Activated CD4-positive, alpha-beta T cell treated with anti-CD3 and anti-CD28 coated beads for 36 hours (primary cell): ENCODE measurements at regions not wholly inside any gene's neighbourhood (a gene's known extent, or its start where the extent isn't known, plus 50 kb on each side); places are given as distances from the start of the nearest gene placed in this dataset.

Experiments used
- ATAC-seq: fragments of 200-7000 bp; cut with Tn5 transposase; one replicate; pipeline ENCODE4 v1.10.0; 2021; ENCODE audit warnings: mild to moderate bottlenecking, moderate library complexity
- CTCF ChIA-PET: fragments of 350-600 bp; sonication (Branson Sonifier 250); formaldehyde crosslinking; loops from one replicate; lab custom pipeline; 2021; ENCODE audit warnings: antibody characterized with exemption; lab: Charles Lee
- POLR2A ChIA-PET: fragments of 350-600 bp; sonication (Branson Sonifier 250); formaldehyde crosslinking; loops from one replicate; lab custom pipeline; 2021; ENCODE audit warnings: antibody characterized with exemption, inconsistent platforms; lab: Charles Lee
- DNase-seq: peaks from one replicate; pipeline ENCODE4 v3.0.0-alpha.2; 2020
- H3K27ac Mint-ChIP-seq: one replicate; pipeline ENCODE4 v1.8.0; 2021; ENCODE audit warnings: mixed read lengths
- H3K27me3 Mint-ChIP-seq: one replicate; pipeline ENCODE4 v1.8.0; 2021; ENCODE audit warnings: mixed read lengths
- H3K36me3 Mint-ChIP-seq: one replicate; pipeline ENCODE4 v1.8.0; 2021; ENCODE audit warnings: low read depth, mixed read lengths
- H3K4me1 Mint-ChIP-seq: one replicate; pipeline ENCODE4 v1.8.0; 2021; ENCODE audit warnings: mixed read lengths
- H3K4me3 Mint-ChIP-seq: one replicate; pipeline ENCODE4 v1.8.0; 2021; ENCODE audit warnings: mild to moderate bottlenecking, moderate library complexity, mixed read lengths
- H3K9me3 Mint-ChIP-seq: one replicate; pipeline ENCODE4 v1.8.0; 2021; ENCODE audit warnings: low read depth, mixed read lengths
- intact Hi-C, 2 experiments: fragments of 100-400 bp; cut with DNase I in 1 of 2; cut with micrococcal nuclease in 1 of 2; formaldehyde crosslinking; loops; one replicate each; pipeline versions ENCODE4 v1.14.2 to v1.15.1; 2022 to 2024; cut with DNase I, micrococcal nuclease

DNA sequence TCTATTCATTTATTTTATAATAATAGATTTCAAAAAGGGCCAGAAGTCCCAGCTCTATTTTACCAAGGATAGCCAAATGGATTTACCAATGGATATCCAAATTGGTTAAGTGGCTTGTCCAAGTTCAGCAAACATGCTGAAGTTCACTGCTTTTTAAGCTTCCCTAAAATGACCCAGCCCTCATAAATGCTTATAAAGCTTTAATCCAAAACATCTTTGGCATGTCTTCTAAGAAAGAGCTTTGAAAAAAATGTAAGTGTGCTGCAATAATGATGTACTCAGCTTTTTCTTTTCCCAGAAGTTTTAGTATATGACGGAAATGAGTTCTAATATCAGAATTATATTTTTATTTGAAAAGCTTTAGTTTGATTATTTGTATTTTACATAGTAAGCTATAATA, 451.5 kb upstream of the ADAMTS5 start:
- H3K27ac Mint-ChIP-seq: no peak overlapping the region
- no peak for DNase-seq
- H3K9me3 Mint-ChIP-seq: peaks cover 8% of the 10 kb centered on the region
- no peaks in the 10 kb centered on the region for H3K27me3 Mint-ChIP-seq
- H3K4me1 Mint-ChIP-seq: no peaks in the 10 kb centered on the region
- H3K4me3 Mint-ChIP-seq: no peak overlapping the region
- CTCF ChIA-PET: interaction anchor here (0.7 kb wide), 1 partner anchor 734 kb away, joined by 3 read pairs; no protein-coding TSS in a partner anchor
- intact Hi-C loops: no loop called here
- POLR2A ChIA-PET: no interaction called here
- no peak for ATAC-seq
- no peaks in the 10 kb centered on the region for H3K36me3 Mint-ChIP-seq

- Mint-ChIP-seq H3K9me3 (peaks cover 12% of the 10 kb centered on the region), H3K27me3 (no peaks in the 10 kb centered on the region), H3K27ac (no peak overlapping the region), H3K36me3 (no peaks in the 10 kb centered on the region), H3K4me3 (no peak overlapping the region), H3K4me1 (no peaks in the 10 kb centered on the region)
- ATAC-seq (no peak), DNase-seq (no peak)
- ChIA-PET POLR2A (no interaction called here), CTCF (interaction anchor here (0.6 to 1.2 kb wide), 2 partner anchors 9 to 596 kb away, joined by 3 to 5 read pairs; no protein-coding TSS in a partner anchor)
- intact Hi-C loops: no loop called here
These were observed 445.6 kb upstream of the ADAMTS5 start for GRCh38 chr21:27412530-27412929.

DNA sequence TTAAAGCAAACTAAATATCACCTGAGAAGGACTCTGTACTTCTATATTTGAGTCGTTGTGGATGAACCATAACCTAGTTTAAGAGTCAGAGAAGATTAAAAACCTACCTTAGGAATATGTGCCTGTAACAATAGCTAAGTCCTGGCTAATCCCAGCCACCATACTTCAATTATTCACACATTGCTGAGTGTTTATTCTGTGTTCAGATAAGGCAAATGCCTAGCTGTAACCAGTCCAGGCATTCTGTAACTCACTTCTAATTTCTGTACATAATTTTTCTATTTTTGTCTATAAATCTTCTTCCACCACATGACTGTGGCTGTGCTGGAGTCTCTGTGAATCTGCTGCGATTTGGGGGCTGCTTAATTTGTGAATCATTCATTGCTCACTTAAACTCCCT, 441.9 kb upstream of the ADAMTS5 start:
- ChIA-PET CTCF (no interaction called here), POLR2A (no interaction called here)
- Mint-ChIP-seq H3K4me3 (no peak overlapping the region), H3K27ac (no peak overlapping the region), H3K9me3 (peaks cover 6% of the 10 kb centered on the region), H3K36me3 (no peaks in the 10 kb centered on the region), H3K27me3 (no peaks in the 10 kb centered on the region), H3K4me1 (no peaks in the 10 kb centered on the region)
- ATAC-seq: no peak
- intact Hi-C loops: no loop called here
- DNase-seq: no peak

GRCh38 chr21:27407271-27407670, 440.4 kb upstream of the ADAMTS5 start:
- ChIA-PET CTCF (no interaction called here), POLR2A (no interaction called here)
- no peak overlapping the region for H3K27ac Mint-ChIP-seq
- ATAC-seq (no peak), DNase-seq (no peak)
- peaks cover 6% of the 10 kb centered on the region for H3K9me3 Mint-ChIP-seq
- no peaks in the 10 kb centered on the region for H3K36me3 Mint-ChIP-seq
- H3K4me3 Mint-ChIP-seq: no peak overlapping the region
- no peaks in the 10 kb centered on the region for H3K4me1 Mint-ChIP-seq
- intact Hi-C loops: no loop called here
- H3K27me3 Mint-ChIP-seq: no peaks in the 10 kb centered on the region

DNA sequence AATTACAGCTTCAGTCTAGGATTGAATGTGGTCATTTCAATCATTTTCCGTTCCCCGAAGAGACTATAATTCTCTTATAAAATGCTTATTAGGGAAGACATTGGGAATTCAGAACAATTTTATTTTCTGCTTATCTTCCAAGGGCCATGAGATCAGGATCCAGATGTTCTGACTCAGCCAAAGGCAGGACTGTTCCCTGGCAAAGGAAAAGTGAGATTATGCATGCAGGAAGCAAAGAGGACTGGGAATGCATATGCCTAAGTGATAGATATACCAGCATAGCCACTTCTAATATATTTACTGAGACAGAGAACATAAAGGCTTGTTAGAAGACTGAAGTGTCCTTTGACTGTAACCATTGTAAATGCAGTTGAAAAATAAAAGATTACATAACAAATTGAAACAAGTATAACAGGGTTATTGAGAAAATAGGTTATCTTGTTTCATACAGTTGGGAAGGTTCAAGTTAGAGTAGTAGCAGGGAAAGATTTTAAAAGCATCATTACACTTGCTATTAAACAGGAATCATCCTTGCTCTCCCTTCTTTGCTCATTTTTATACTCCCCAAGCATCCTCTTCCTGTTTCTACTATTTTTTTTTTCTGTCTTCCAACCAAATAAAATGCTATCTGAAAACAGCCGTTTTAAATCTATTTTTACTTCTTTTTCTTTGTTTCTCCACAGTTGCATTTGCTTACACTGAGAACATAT, 439.6 kb upstream of the ADAMTS5 start:
- POLR2A ChIA-PET: no interaction called here
- no peaks in the 10 kb centered on the region for H3K4me1 Mint-ChIP-seq
- H3K9me3 Mint-ChIP-seq: peaks cover 6% of the 10 kb centered on the region
- intact Hi-C loops: no loop called here
- DNase-seq: no peak
- H3K27ac Mint-ChIP-seq: no peak overlapping the region
- H3K36me3 Mint-ChIP-seq: no peaks in the 10 kb centered on the region
- H3K4me3 Mint-ChIP-seq: no peak overlapping the region
- ATAC-seq: no peak
- no peaks in the 10 kb centered on the region for H3K27me3 Mint-ChIP-seq
- CTCF ChIA-PET: no interaction called here

DNA sequence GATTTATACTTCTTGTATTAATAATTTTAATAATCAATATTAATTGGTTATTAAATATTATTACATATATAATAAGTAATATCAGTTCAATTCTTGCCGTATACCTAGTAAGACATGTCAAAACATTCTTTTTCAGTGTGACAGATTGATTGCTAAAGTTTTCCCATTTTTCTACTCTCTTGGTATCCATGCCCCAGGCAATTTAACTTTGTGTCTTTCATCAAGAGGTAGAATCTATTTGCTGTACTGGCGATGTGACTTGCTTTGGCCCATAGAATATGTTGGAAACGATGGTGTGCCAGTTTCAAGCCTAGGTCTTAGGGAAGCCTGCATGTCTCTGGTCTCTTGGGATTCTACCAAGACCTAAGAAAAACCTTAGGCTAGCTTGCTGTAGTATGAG, 436.1 kb upstream of the ADAMTS5 start:
- no peaks in the 10 kb centered on the region for H3K36me3 Mint-ChIP-seq
- no peak overlapping the region for H3K27ac Mint-ChIP-seq
- no peak for DNase-seq
- no peaks in the 10 kb centered on the region for H3K4me1 Mint-ChIP-seq
- no peaks in the 10 kb centered on the region for H3K9me3 Mint-ChIP-seq
- no peak overlapping the region for H3K4me3 Mint-ChIP-seq
- ChIA-PET CTCF (interaction anchor here (0.6 to 1.2 kb wide), 2 partner anchors 10 to 27 kb away, joined by 3 read pairs; no protein-coding TSS in a partner anchor), POLR2A (no interaction called here)
- no peaks in the 10 kb centered on the region for H3K27me3 Mint-ChIP-seq
- no peak for ATAC-seq
- intact Hi-C loops: no loop called here

DNA sequence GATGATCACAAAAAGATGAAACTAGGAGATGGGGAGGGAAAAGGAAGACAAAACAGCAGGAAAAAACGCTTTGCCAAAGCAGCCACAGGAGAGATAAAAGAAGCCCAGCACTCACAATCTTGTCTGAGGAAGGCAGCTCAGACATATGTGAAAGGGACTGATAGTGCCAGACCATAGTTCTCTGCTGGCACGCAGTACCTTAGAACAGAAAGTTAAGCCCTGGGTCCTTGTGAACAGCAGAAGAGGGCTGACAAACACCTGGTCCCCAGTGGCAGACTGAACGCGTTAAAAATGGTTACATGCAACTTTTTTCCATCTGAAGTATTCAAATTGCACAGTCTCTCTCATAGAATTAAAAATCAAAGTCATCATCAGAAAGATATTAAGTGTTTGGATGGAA, 433.2 kb upstream of the ADAMTS5 start:
- no peaks in the 10 kb centered on the region for H3K36me3 Mint-ChIP-seq
- ChIA-PET POLR2A (no interaction called here), CTCF (no interaction called here)
- H3K4me3 Mint-ChIP-seq: no peak overlapping the region
- no peaks in the 10 kb centered on the region for H3K27me3 Mint-ChIP-seq
- H3K27ac Mint-ChIP-seq: no peak overlapping the region
- H3K9me3 Mint-ChIP-seq: no peaks in the 10 kb centered on the region
- intact Hi-C loops: no loop called here
- ATAC-seq (no peak), DNase-seq (no peak)
- no peaks in the 10 kb centered on the region for H3K4me1 Mint-ChIP-seq

GRCh38 chr21:27397578-27397977, 430.7 kb upstream of the ADAMTS5 start:
- POLR2A ChIA-PET: no interaction called here
- H3K9me3 Mint-ChIP-seq: no peaks in the 10 kb centered on the region

DNA sequence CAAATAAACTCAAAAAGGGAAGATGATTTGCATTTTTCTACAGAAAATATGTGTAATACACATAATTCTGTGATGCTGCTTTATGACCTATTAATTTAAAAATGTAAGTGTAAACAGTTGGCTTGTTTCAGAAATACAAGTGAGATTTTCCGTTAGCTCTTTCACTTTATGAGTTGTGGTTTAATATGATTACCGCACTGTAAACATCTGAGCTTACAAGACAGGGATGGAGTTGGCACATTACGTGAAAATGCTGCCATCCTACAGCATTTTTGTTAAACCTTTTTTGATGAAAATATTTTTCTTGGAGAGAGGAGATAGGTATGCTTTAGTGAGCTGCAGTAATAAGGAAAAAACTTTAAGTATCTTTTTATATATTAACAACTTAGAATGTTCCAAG, 426.8 kb upstream of the ADAMTS5 start:
- intact Hi-C loops: no loop called here
- no peak for ATAC-seq
- Mint-ChIP-seq H3K4me1 (no peaks in the 10 kb centered on the region), H3K27ac (no peak overlapping the region), H3K4me3 (no peak overlapping the region), H3K36me3 (no peaks in the 10 kb centered on the region), H3K9me3 (peaks cover 2% of the 10 kb centered on the region), H3K27me3 (no peaks in the 10 kb centered on the region)
- ChIA-PET POLR2A (no interaction called here), CTCF (no interaction called here)
- DNase-seq: no peak

More at GRCh38 chr21:27397578-27397977, 430.7 kb upstream of the ADAMTS5 start:
- Mint-ChIP-seq H3K36me3 (no peaks in the 10 kb centered on the region), H3K27me3 (no peaks in the 10 kb centered on the region), H3K4me3 (no peak overlapping the region), H3K27ac (no peak overlapping the region), H3K4me1 (no peaks in the 10 kb centered on the region)
- DNase-seq: no peak
- CTCF ChIA-PET: no interaction called here
- intact Hi-C loops: no loop called here
- ATAC-seq: no peak

- ATAC-seq (no peak), DNase-seq (no peak)
- Mint-ChIP-seq H3K27ac (no peak overlapping the region), H3K9me3 (peaks cover 2% of the 10 kb centered on the region), H3K4me1 (no peaks in the 10 kb centered on the region), H3K27me3 (no peaks in the 10 kb centered on the region), H3K4me3 (no peak overlapping the region), H3K36me3 (no peaks in the 10 kb centered on the region)
- ChIA-PET POLR2A (no interaction called here), CTCF (no interaction called here)
- intact Hi-C loops: no loop called here
These were observed 425.1 kb upstream of the ADAMTS5 start for GRCh38 chr21:27391990-27392389.

DNA sequence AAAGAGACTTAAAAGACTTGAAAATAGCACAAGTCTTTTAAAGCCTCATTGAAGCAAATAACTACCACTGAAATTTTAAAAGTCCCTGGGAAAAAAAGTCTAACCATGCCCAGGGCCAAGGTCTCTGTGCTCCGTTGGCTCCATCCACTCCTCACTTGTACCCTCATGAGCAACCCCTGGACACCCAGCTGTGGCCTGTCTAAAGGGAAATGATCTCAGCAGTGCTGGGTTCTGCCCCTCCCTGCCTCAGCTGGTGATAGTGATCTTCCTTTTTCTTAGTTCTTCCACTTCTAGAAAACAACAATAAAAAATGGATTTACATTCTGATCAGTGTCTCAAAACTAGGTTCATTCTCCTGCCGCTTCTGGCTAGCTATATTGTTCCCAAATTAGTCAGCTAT, 423.5 kb upstream of the ADAMTS5 start:
- ChIA-PET CTCF (no interaction called here), POLR2A (no interaction called here)
- H3K27ac Mint-ChIP-seq: no peak overlapping the region

GRCh38 chr21:27388825-27389224, 421.9 kb upstream of the ADAMTS5 start:
- no peak overlapping the region for H3K27ac Mint-ChIP-seq
- no peak for ATAC-seq
- CTCF ChIA-PET: no interaction called here
- peaks cover 2% of the 10 kb centered on the region for H3K9me3 Mint-ChIP-seq
- intact Hi-C loops: no loop called here
- H3K4me3 Mint-ChIP-seq: no peak overlapping the region
- POLR2A ChIA-PET: no interaction called here
- no peaks in the 10 kb centered on the region for H3K36me3 Mint-ChIP-seq
- H3K4me1 Mint-ChIP-seq: no peaks in the 10 kb centered on the region
- no peaks in the 10 kb centered on the region for H3K27me3 Mint-ChIP-seq
- no peak for DNase-seq

More for the DNA sequence above, 423.5 kb upstream of the ADAMTS5 start:
- ATAC-seq (no peak), DNase-seq (no peak)
- Mint-ChIP-seq H3K4me3 (no peak overlapping the region), H3K4me1 (no peaks in the 10 kb centered on the region), H3K27me3 (no peaks in the 10 kb centered on the region), H3K36me3 (no peaks in the 10 kb centered on the region), H3K9me3 (peaks cover 2% of the 10 kb centered on the region)
- intact Hi-C loops: no loop called here
